Pancreas (tissue), 10 donors: ENCODE measurements at regions not wholly inside any gene's neighbourhood (a gene's known extent, or its start where the extent isn't known, plus 50 kb on each side); places are given as distances from the start of the nearest gene placed in this dataset.

Experiments used
- ATAC-seq, 4 donors: fragments of 200-7000 bp; cut with Tn5 transposase; one replicate each; pipeline versions ENCODE4 v1.8.0 to v1.9.1; 2020; ENCODE audit warnings: mild to moderate bottlenecking in 4 of 4, moderate library complexity in 4 of 4
- DNase-seq, 6 donors: peaks; one replicate each; pipeline ENCODE4 v3.0.0-alpha.2; 2020
- FAIRE-seq: peaks from 2 replicates; lab custom pipeline; 2012; peaks lifted over from hg19 to GRCh38; lab: Jason Lieb, UNC
- H3K27ac ChIP-seq, 4 donors: fragments of 200-600 bp; sonication (generic); 1 replicate in 3 of 4; 2 replicates in 1 of 4; pipeline versions ENCODE4 v1.5.0 to v1.8.0; 2020
- H3K27me3 ChIP-seq, 4 donors: fragments of 200-600 bp; one replicate each; pipeline ENCODE4 v1.8.0; 2021
- H3K36me3 ChIP-seq, 3 donors: fragments of 200-600 bp; sonication (generic) in 1 of 3; one replicate each; pipeline versions ENCODE4 v1.5.0 to v1.8.0; 2020 to 2021
- H3K4me1 ChIP-seq, 3 donors: fragments of 200-600 bp; one replicate each; pipeline ENCODE4 v1.8.0; 2021
- H3K4me3 ChIP-seq, 4 donors: fragments of 200-600 bp; sonication (generic) in 2 of 4; one replicate each; pipeline versions ENCODE4 v1.5.0 to v1.8.0; 2020 to 2021
- H3K9me3 ChIP-seq, 4 donors: fragments of 200-600 bp; one replicate each; pipeline ENCODE4 v1.8.0; 2021
- WGBS, 2 donors: extraction: QIAGEN DNeasy Blood & Tissue Kit; methylation state at CpG; one replicate each; pipeline ENCODE4 v1.1.7; 2013; 5-methylcytosine and 5-hydroxymethylcytosine counted together
- intact Hi-C, 3 donors: fragments of 100-400 bp; cut with DNase I; formaldehyde crosslinking; loops; one replicate each; pipeline versions ENCODE4 v1.11.1 to v1.14.2; 2022
- TF ChIP-seq, protein P1 (sequence below), 4 donors: fragments of 200-600 bp; sonication (generic) in 3 of 4; IDR thresholded peaks; one replicate each; pipeline versions ENCODE4 v1.5.0 to v1.8.0; 2021; ENCODE audit warnings: antibody characterized with exemption in 4 of 4
- donor health status: healthy with polysubstance abuse.
- donor health status: DM: no; HTN: no; CAD: no; lungs with moderate emphysema.
- donor health status: DM: no; HTN: no; CAD: no.
- donor health status: control.
- donor health status: control.
- donor health status: Bipolar disorder and iron deficiency.
- donor health status: DM: yes; HTN: yes; CAD: no.
- donor health status: DM: no; HTN: no; CAD: no.
- donor health status: DM: no; HTN: no; CAD: no.
- donor health status: DM: yes; HTN: yes; CAD: no.

DNA sequence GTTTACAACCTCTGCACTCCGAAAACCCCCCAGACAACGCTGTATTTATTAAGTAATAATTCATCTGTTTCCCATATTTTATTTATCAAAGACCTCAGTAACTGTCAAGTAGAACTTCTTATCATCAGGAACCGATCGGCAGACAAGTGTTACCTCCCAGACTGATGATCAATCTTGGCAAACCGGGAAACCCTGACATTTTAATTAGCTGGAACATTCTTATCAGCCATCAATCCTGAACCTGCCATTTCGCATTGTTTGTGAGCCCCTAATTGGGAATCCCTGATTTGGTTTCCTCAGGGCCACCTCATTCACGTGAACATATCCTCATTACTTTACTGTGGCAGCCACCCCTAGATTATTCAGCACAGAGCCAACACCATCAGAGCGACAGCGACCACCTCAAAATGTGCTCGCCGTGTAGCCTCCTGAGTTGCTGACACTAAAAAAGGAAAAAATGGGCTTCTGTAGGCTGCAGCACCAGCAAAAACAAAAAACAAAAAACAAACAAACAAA is 93.6 kb upstream of the SDK1 start:
- FAIRE-seq, result no peak
- peak in 2 of 4 donors; percentile 33 to 55 for ATAC-seq

DNA sequence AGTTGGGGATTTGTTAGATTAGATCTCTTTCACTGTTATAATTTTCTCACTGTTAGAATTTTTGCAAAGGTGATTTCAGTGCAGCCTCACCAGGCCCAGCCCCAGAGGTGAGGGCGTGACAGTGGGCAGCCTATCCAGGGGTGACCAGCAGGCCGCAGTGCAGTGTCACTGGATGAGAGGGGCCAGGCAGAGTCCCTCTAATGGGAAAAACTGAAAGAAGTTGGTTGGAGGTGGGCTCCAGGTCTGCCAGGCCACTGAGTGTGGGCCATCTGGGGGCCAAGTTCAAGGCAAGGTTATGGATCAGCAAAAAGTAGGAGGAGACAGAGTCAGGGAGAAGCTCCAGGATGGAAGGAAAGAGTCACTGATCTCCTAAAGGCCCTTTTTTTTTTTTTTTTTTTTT is 90.5 kb upstream of the SDK1 start:
- H3K9me3 ChIP-seq, result no peaks in the 10 kb centered on the region
- no peak overlapping the region for H3K27ac ChIP-seq
- H3K4me3 ChIP-seq, result no peak overlapping the region
- H3K27me3 ChIP-seq, result no peaks in the 10 kb centered on the region
- DNase-seq, result no peak
- WGBS, 2 donors, result 97 to 98% methylated on average over 2 of the region's 2 CpGs
- FAIRE-seq, result no peak
- H3K36me3 ChIP-seq, result no peaks in the 10 kb centered on the region
- ATAC-seq, result no peak
- TF ChIP-seq, protein P1, sequence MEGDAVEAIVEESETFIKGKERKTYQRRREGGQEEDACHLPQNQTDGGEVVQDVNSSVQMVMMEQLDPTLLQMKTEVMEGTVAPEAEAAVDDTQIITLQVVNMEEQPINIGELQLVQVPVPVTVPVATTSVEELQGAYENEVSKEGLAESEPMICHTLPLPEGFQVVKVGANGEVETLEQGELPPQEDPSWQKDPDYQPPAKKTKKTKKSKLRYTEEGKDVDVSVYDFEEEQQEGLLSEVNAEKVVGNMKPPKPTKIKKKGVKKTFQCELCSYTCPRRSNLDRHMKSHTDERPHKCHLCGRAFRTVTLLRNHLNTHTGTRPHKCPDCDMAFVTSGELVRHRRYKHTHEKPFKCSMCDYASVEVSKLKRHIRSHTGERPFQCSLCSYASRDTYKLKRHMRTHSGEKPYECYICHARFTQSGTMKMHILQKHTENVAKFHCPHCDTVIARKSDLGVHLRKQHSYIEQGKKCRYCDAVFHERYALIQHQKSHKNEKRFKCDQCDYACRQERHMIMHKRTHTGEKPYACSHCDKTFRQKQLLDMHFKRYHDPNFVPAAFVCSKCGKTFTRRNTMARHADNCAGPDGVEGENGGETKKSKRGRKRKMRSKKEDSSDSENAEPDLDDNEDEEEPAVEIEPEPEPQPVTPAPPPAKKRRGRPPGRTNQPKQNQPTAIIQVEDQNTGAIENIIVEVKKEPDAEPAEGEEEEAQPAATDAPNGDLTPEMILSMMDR (IDR thresholded peaks at IDR 0.05), result no peak
- H3K4me1 ChIP-seq, result peaks cover 0 to 3% (median 1%) of the 10 kb centered on the region in 3 donors
- intact Hi-C loops, result no loop called here

More for the DNA sequence above, 93.6 kb upstream of the SDK1 start:
- intact Hi-C loops, result no loop called here
- TF ChIP-seq, protein P1 (IDR thresholded peaks at IDR 0.05), result no peak
- no peaks in the 10 kb centered on the region for H3K27me3 ChIP-seq
- no peak overlapping the region for H3K4me3 ChIP-seq
- no peak for DNase-seq
- H3K9me3 ChIP-seq, result no peaks in the 10 kb centered on the region
- H3K4me1 ChIP-seq, result peaks cover 0 to 5% (median 0%) of the 10 kb centered on the region in 3 donors
- WGBS, 2 donors, result 50 to 51% methylated on average over 11 of the region's 11 CpGs
- no peak overlapping the region for H3K27ac ChIP-seq
- H3K36me3 ChIP-seq, result no peaks in the 10 kb centered on the region

DNA sequence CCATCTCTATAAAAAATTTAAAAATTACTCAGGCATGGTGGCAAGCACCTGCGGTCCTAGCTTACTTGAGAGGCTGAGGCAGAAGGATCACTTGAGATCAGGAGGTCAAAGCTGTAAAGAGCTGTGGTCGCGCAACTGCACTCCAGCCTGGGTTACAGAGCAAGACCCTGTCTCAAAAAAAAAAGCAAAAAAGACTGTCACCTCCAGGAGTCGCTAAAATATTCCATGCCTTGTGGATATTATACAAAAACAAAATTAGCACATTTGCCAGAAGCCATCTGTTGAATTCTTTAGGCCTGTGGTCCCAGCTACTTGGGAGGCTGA is 87.0 kb upstream of the SDK1 start:
- DNase-seq (no peak), FAIRE-seq (no peak), ATAC-seq (no peak)
- WGBS, 2 donors, result 63 to 78% methylated on average over 4 of the region's 4 CpGs
- Histone ChIP-seq H3K9me3 (no peaks in the 10 kb centered on the region), H3K27ac (peak overlapping the region in 2 of 4 donors; percentile 51 to 60), H3K4me3 (no peak overlapping the region), H3K27me3 (no peaks in the 10 kb centered on the region), H3K4me1 (peaks cover 6 to 22% (median 7%) of the 10 kb centered on the region in 3 donors), H3K36me3 (no peaks in the 10 kb centered on the region)
- TF ChIP-seq, protein P1 (IDR thresholded peaks at IDR 0.05), result no peak
- intact Hi-C loops, result no loop called here

DNA sequence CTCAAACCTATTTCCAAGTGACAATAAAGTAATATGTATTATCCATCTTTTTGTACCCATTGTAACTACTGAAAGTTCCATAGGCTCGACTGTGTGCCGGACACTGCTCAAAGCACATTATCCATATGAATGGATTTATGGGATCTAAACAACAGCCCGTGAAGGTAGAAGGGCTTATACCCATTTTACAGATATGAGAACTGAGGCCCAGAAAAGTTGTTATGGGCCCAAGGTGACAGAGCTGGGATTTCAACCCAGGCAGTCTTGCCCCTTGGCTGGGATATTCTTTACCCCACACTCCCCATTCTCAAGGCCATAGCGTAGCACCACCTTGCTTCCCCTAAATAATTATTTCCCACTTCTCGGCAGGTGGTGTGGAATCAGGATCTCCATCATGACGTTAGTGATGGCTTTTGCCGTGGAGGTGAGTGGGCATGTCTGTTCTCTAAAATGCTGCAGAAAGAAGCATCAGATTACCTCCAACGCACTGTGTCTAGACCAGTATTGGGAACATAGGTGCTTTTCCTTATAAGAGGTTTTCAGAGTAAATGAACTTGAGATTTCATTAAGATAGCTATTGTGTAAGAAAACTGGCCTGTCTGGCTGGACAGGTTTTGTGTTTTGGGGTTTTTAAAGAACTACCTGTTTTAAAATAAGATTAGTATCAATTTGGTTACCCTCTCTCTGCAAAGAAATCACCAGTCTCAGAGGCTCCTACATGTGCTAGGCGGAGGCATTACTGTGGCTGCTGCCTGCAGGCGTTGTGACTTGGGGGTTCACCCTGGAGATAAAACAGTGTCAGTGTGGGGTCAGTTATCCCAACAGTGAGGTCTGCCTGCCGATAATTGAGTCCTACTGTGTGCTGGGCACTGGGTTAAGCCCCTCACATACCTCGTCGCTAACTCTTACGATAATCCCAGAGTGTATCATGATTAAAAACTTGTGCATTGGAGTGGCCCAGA is 85.1 kb upstream of the SDK1 start:
- no peaks in the 10 kb centered on the region for H3K9me3 ChIP-seq
- TF ChIP-seq, protein P1 (IDR thresholded peaks at IDR 0.05), result no peak
- DNase-seq (no peak), ATAC-seq (no peak), FAIRE-seq (no peak)
- no peak overlapping the region for H3K4me3 ChIP-seq
- no peak overlapping the region for H3K27ac ChIP-seq
- H3K27me3 ChIP-seq, result no peaks in the 10 kb centered on the region
- WGBS, 2 donors, result 75 to 76% methylated on average over 14 of the region's 14 CpGs
- intact Hi-C loops, result no loop called here
- peaks cover 7 to 29% (median 14%) of the 10 kb centered on the region in 3 donors for H3K4me1 ChIP-seq
- H3K36me3 ChIP-seq, result no peaks in the 10 kb centered on the region
